ENCODE measurements at regions not wholly inside any gene's neighbourhood (a gene's known extent, or its start where the extent isn't known, plus 50 kb on each side); places are given as distances from the start of the nearest gene placed in this dataset.
"Not testable (repeated sequence)": the region's sequence is repeated elsewhere in the genome, so short reads cannot be mapped to it uniquely, and the experiment has no call there.

- H3K36me3 ChIP-seq = no peaks in the 10 kb centered on the region
- H3K9me3 ChIP-seq = no peaks in the 10 kb centered on the region
- ATAC-seq (ENCODE audit: low FRiP score in 2 of 2) (no peak), DNase-seq (no peak)
- no peak overlapping the region for H3K27ac ChIP-seq
- WGBS, 2 donors = 58 to 61% methylated on average over 4 of the region's 4 CpGs
- H3K4me1 ChIP-seq = no peaks in the 10 kb centered on the region
- no peaks in the 10 kb centered on the region for H3K27me3 ChIP-seq
- TF ChIP-seq EP300 (IDR thresholded peaks at IDR 0.05) (no peak), POLR2A (IDR thresholded peaks at IDR 0.05) (no peak), POLR2AphosphoS5 (IDR thresholded peaks at IDR 0.05) (no peak)
- TF ChIP-seq, protein P1, sequence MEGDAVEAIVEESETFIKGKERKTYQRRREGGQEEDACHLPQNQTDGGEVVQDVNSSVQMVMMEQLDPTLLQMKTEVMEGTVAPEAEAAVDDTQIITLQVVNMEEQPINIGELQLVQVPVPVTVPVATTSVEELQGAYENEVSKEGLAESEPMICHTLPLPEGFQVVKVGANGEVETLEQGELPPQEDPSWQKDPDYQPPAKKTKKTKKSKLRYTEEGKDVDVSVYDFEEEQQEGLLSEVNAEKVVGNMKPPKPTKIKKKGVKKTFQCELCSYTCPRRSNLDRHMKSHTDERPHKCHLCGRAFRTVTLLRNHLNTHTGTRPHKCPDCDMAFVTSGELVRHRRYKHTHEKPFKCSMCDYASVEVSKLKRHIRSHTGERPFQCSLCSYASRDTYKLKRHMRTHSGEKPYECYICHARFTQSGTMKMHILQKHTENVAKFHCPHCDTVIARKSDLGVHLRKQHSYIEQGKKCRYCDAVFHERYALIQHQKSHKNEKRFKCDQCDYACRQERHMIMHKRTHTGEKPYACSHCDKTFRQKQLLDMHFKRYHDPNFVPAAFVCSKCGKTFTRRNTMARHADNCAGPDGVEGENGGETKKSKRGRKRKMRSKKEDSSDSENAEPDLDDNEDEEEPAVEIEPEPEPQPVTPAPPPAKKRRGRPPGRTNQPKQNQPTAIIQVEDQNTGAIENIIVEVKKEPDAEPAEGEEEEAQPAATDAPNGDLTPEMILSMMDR (IDR thresholded peaks at IDR 0.05) = no peak
- no peak overlapping the region for H3K4me3 ChIP-seq
Measured at GRCh38 chr18:76046221-76046620, 448.8 kb downstream of the ZNF516 start.

DNA sequence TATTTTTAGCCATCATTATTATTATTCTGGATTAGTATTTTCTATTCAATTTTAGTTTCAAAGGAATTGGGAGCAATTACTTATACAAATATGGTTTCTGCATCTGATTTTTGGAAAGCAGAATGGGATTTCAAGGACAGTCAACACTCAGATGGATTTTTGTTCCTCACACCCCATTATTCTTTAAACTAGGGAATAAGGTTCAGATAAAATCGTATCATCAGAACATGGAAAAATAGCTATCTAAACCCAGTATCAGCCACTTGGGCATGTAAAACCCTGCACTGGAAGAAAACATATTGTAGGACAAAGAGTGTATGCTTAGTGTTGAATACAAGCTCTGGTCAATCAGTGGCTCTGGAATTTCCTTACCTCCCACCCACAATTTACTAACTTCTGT lies 452.5 kb downstream of the ZNF516 start:
- TF ChIP-seq POLR2AphosphoS5 (IDR thresholded peaks at IDR 0.05) (no peak), EP300 (IDR thresholded peaks at IDR 0.05) (no peak), POLR2A (IDR thresholded peaks at IDR 0.05) (no peak)
- TF ChIP-seq, protein P1 (IDR thresholded peaks at IDR 0.05) = no peak
- ATAC-seq (ENCODE audit: low FRiP score in 2 of 2) = no peak
- Histone ChIP-seq H3K36me3 (no peaks in the 10 kb centered on the region), H3K4me3 (no peak overlapping the region), H3K9me3 (no peaks in the 10 kb centered on the region), H3K4me1 (no peaks in the 10 kb centered on the region), H3K27ac (no peak overlapping the region), H3K27me3 (no peaks in the 10 kb centered on the region)
- 0% methylated on average over 1 of the region's 1 CpG for WGBS, 2 donors
- DNase-seq = no peak

GRCh38 chr18:76018210-76018609 lies 476.8 kb downstream of the ZNF516 start:
- Histone ChIP-seq H3K36me3 (no peaks in the 10 kb centered on the region), H3K9me3 (peaks cover 0 to 4% (median 0%) of the 10 kb centered on the region in 4 donors), H3K27ac (no peak overlapping the region), H3K4me1 (no peaks in the 10 kb centered on the region), H3K27me3 (no peaks in the 10 kb centered on the region), H3K4me3 (no peak overlapping the region)
- no peak for DNase-seq
- TF ChIP-seq POLR2AphosphoS5 (IDR thresholded peaks at IDR 0.05) = no peak
- no peak for TF ChIP-seq EP300 (IDR thresholded peaks at IDR 0.05)
- TF ChIP-seq POLR2A (IDR thresholded peaks at IDR 0.05) = no peak
- 86 to 89% methylated on average over 3 of the region's 3 CpGs for WGBS, 2 donors
- no peak for ATAC-seq (ENCODE audit: low FRiP score in 2 of 2)

DNA sequence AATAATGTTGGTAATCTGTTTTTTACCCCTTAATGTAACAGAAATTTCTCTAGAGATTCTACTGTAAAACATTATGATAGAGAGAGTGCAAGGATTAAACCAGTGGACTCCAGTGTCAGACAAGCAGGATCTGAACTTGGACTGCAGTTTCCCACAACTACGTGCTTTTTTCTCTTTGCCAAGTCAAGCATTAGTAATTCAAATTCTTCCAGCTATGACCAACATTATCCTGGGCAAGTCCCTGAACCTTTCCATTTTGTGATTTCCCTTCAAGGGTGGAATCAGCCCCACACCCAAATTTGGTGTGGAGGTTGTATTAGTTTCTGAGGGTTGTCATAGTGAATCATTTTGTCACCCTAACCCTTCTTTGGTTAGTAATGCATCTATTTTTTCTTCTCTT lies 482.0 kb downstream of the ZNF516 start:
- Histone ChIP-seq H3K27me3 (no peaks in the 10 kb centered on the region), H3K27ac (no peak overlapping the region), H3K4me3 (no peak overlapping the region), H3K4me1 (no peaks in the 10 kb centered on the region), H3K36me3 (no peaks in the 10 kb centered on the region), H3K9me3 (peaks cover 0 to 4% (median 0%) of the 10 kb centered on the region in 4 donors)
- 75 to 91% methylated on average over 1 of the region's 1 CpG for WGBS, 2 donors
- TF ChIP-seq EP300 (IDR thresholded peaks at IDR 0.05) (no peak), POLR2A (IDR thresholded peaks at IDR 0.05) (no peak), POLR2AphosphoS5 (IDR thresholded peaks at IDR 0.05) (no peak)
- TF ChIP-seq, protein P1 (IDR thresholded peaks at IDR 0.05) = no peak
- DNase-seq (no peak), ATAC-seq (ENCODE audit: low FRiP score in 2 of 2) (peak in 1 of 2 donors; percentile 29)

- no peak overlapping the region for H3K27ac ChIP-seq
- DNase-seq (peak in 1 of 2 donors; percentile 18), ATAC-seq (ENCODE audit: low FRiP score in 2 of 2) (peak in 1 of 2 donors; percentile 22)
- H3K4me3 ChIP-seq = no peak overlapping the region
- WGBS, 2 donors = 41 to 60% methylated on average over 15 of the region's 15 CpGs
- no peaks in the 10 kb centered on the region for H3K36me3 ChIP-seq
- TF ChIP-seq POLR2A (IDR thresholded peaks at IDR 0.05) = no peak
- TF ChIP-seq EP300 (IDR thresholded peaks at IDR 0.05) = no peak
- no peaks in the 10 kb centered on the region for H3K9me3 ChIP-seq
- H3K27me3 ChIP-seq = no peaks in the 10 kb centered on the region
- H3K4me1 ChIP-seq = no peaks in the 10 kb centered on the region
Measured at GRCh38 chr18:76005632-76006208, 489.3 kb downstream of the ZNF516 start.

- H3K27ac ChIP-seq; H3K4me1 ChIP-seq; ATAC-seq (ENCODE audit: low FRiP score in 2 of 2); H3K36me3 ChIP-seq; H3K4me3 ChIP-seq; DNase-seq; H3K9me3 ChIP-seq; H3K27me3 ChIP-seq: not testable (repeated sequence)
- WGBS, 2 donors = 69 to 79% methylated on average over 4 of the region's 4 CpGs
Measured at GRCh38 chr18:75987913-75988312, 507.1 kb downstream of the ZNF516 start.
